ENCODE measurements at regions not wholly inside any gene's neighbourhood (a gene's known extent, or its start where the extent isn't known, plus 50 kb on each side); places are given as distances from the start of the nearest gene placed in this dataset.

GRCh38 chr16:88316151-88316550 is 66.6 kb upstream of the ZNF469 start:
- TF ChIP-seq CTCF (IDR thresholded peaks at IDR 0.05; ENCODE audit: insufficient read depth, low read length) (no peak), POLR2AphosphoS5 (IDR thresholded peaks at IDR 0.05; ENCODE audit: low read depth) (no peak)
